GM21360 (cell line): ENCODE measurements at regions not wholly inside any gene's neighbourhood (a gene's known extent, or its start where the extent isn't known, plus 50 kb on each side); places are given as distances from the start of the nearest gene placed in this dataset.
"Not testable (repeated sequence)": the region's sequence is repeated elsewhere in the genome, so short reads cannot be mapped to it uniquely, and the experiment has no call there.

Source experiments
- ATAC-seq: cut with Tn5 transposase; IDR thresholded peaks from one replicate; pipeline ENCODE4 v1.9.1; 2021; ENCODE audit warnings: mild to moderate bottlenecking, moderate library complexity; ENCODE audit not compliant: unreplicated experiment

DNA sequence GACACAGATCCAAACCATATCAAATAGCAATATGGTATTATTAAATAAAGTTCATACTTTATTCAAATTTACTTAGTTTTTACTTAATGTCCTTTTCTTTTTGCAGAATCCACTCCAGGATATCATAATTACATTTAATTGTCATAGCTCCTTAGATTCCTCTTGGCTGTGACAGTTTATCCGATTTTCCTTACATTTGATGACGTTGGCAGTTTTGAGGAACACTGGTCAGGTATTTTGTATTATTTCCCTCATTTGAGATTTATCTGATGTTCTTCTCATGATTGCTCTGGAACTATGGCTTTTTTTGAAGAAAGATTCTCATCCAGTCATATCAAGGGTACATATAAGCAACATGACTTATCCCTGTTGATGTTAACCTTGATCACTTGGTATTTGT lies 198.3 kb upstream of the STAC start:
- ATAC-seq: no peak

DNA sequence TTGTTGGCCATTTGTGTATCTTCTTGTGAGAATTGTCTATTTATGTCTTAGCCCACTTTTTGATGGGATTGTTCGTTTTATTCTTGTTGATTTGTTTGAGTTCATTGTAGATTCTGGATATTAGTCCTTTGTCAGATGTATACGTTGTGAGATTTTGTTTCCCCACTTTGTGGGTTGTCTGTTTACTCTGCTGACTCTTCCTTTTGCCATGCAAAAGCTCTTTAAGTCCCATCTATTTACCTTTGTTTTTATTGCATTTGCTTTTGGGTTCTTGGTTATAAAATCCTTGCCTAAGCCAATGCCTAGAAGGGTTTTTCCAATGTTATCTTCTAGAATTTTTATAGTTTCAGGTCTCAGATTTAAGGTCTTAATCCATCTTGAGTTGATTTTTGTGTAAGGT lies 193.1 kb upstream of the STAC start:
- not testable (repeated sequence) for ATAC-seq

DNA sequence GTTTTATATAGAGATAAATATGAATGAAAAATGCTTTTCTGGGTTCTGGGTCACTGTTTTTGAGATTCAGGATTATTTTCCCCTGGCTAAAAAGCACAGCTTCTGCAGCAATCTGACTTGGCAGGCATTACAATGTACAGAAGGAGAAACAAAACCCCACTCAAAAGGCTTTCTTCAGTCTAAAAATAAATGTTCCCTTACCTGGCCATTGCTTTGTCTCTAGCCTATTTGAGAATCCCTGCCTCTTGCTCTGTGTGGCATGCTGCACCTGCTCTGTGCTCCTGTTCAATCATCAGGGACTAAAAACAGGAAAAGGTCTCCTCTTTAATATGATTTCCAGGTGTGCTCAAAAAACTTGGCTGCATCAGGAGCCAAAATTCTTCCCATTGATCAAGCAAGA lies 187.4 kb upstream of the STAC start:
- no peak for ATAC-seq

DNA sequence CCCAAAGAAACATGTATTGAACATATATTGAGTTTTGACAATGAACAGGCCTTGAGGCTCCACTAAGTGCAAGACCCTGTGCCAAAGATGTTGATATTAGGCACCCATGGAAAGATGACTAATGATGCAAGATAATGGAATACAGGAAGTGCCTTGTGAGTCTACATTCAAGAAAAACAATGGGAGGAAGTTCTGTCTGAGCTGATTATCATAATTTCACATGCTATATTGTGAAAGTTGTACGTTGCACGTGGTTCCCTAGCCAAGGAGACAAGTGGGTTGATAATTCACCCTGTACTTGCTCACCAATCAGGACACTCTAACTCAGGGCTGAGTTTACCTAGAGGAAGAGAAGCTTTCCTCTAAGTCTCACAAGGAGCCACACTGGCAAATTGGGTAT lies 186.9 kb upstream of the STAC start:
- ATAC-seq: no peak

DNA sequence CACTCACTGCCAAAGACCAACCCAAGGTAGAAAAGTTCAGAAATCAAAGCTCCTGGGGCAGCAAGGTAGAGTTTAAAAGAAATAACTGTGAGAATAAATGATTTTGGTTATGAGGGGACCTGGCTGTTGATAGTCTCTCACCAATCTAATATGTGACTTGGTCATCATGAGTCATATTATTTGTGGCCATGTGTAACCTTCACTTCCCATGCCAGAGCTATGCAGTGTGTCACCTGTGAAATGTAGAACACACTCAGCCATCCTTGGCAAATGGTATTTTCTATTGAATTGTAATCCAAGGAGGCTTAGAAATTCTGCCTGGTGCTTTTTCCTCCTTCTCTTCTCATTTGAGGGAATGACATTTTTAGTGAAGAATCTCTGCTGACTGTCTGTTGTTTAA lies 184.2 kb upstream of the STAC start:
- ATAC-seq: no peak

DNA sequence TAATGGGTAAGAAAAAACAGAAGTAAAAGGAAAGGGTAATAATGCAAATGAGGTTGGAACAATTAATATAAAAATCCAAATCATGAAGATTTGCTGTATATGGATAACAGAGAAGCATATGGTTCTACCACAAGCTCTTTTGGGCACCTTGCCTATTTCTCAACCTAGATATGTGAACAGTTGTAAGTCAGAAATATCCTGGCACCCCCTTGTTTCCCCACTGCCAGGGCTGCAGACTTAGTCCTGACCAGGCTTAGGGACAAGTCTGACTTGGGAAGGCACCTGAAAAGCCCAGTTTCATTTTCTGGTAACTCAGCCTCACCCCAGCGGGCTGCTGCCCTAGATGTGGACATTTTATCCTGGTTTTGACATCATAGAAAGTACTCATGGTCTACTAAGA lies 183.2 kb upstream of the STAC start:
- no peak for ATAC-seq

DNA sequence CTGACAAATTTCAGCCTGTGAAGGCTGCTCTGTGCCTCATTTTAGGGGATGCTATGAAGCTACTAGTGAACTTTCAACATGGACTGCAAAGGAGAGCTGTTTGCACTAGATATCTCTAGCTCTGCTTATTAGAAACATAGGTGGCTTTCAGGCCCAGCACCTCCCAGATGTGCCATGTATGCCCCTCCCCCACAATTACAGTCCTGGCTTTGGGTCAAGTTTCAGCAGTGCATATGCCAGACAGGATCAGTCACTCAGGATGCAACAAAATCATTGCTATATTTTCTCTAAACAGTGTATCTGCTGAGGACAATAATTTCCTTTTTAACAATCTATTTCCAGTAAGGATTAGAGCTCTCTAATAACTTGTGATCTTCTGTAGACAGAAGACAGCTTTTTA lies 178.8 kb upstream of the STAC start:
- ATAC-seq: no peak

DNA sequence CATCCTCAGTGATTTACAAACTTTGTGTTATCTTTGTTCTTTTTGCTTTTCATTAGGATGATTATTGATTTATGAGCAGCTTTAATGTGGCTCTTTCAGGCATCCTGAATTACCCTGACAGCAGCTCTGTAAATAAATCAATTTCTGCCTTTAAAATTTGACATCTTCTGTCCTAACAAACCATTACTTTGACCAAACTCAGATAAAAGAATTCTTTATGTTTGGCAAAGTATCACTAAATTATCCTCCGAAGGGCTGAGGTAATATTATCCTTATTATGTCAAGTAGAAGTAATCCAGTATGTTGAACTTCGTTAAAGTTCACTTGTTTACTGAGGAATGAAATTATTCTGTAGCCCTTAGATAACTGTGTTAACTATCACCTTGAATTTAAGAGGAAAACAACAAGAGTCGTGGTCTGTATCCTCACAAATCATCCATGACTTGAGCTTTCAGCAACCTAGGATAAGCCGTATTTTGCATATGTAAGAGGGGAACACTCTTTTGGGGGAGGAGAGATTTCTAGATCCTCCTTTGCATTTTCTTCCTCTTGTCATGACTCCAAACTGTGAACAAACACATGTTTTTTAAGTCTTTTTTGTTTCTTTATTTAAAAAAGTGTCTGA lies 173.2 kb upstream of the STAC start:
- no peak for ATAC-seq

DNA sequence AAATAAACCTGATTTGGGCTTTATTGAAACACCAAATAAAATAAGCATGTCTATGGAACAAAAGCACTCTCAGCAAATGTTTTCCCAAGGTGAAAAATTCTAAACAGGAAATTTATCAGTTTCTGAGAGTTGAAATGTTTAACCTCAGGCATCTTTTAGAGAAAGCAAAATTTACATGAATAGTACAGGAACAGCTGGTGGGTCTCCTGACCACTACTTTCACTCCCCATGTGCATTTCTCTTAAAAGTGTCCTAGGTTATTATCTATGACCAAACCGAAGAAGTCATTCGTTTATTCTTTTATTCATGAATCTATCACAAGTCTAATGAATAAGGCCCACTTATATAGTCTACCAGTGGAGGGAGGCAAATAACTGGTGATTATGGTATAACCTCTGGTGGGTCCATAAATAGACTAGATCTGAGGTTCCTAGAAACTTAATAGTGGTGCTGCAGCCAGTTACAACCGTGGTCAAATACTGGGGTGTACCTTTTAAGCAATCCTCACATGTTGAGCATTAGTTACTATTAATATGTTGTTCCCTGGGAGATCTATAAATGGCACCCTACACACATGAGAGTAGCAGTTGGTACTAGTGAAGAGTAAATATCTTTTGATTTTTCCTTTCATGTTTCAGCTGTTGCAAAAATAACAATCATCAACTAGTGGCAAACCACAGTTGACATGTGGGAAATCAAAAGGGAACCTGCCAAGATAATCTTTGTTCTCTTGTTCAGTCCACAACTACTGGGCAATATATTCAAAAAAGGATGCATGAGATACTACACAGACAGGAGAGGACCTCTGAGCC lies 169.3 kb upstream of the STAC start:
- no peak for ATAC-seq

DNA sequence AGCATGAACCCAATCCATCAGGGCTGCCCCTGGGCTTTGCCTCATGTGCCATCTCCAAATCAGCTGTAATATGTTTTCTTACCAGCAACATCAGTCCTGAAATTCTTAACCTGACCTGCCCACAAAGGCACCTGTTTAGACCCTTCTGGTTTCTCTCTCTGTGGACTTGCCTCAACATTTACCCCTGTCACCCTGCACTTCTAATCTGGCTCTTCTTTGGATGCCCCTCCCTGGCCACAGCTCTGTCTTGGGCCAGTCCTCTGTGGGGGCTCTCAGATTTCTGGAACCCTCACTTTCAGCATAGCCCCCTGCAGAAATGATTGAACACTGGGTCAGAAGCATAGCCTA lies 168.7 kb upstream of the STAC start:
- ATAC-seq: no peak

DNA sequence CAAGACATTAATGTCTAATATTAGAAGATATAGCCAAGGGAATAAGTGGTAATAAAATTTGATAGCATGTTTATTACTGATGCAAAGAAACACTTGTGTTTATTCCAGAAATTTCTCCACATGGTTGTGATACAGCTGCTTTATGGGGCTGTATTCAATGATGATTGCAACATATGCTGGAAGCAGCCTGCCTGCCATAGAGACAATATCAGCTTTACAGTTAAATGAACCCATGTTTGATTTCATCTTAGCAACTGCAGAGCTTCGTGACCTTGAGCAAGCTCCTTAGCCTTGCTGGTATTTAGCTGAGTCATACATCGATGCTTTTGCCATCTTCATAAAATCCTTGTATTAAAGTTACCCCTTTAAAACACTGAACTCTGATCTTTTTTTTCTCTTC lies 168.1 kb upstream of the STAC start:
- ATAC-seq: no peak

DNA sequence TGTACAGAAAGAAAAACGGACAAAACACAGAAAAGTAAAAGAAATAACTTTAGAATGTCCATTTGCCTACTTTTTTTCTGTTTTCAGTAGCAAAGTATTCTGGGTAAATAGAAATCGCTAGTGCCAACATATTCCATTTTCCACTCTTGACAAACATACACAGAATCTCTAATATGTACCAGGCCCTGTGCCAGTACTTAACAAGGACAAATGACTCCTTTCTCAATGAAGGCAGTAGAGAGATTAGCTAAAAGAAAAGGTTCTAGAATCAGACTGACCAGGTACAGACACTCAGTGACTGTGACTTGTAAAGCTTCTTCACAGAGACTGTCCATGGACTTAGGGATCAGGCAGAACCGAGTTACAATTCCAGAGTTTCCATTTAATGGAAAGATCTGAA lies 165.8 kb upstream of the STAC start:
- no peak for ATAC-seq

DNA sequence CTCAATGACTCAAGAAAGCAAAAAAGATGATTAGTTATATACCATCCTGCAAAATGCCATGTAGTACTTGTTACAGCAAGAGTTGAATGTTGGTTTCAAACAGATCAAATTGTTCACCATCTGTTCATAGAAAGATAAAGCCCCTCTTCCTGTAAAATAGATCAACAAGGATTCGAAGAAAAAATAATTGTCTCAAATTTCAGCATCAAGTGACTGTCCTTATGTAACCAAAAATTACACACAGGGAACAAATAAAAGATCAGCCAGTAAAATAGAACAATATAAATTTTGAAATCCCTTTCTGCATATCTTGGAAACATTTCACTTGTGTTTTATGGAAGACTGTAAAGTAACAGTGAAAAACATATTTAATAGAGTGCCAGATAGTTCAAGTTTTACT lies 165.1 kb upstream of the STAC start:
- no peak for ATAC-seq

DNA sequence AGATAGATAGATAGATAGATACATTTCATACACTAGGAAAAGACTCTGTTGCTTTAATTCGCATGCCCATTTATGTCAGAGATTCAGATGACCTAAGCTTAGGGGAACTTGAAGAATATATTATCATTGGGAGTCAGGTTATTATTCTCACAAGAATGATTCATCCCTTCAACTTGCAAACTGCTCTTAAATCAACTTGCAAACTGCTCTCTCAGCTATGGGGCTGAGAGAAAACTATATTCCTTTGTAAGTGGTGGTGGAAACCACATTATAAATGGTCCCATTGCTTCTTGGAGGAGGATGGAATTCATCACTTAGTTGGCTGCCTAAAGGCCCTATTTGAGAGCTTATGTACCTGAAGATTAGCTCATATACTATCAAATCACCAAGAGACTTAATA lies 160.9 kb upstream of the STAC start:
- no peak for ATAC-seq

DNA sequence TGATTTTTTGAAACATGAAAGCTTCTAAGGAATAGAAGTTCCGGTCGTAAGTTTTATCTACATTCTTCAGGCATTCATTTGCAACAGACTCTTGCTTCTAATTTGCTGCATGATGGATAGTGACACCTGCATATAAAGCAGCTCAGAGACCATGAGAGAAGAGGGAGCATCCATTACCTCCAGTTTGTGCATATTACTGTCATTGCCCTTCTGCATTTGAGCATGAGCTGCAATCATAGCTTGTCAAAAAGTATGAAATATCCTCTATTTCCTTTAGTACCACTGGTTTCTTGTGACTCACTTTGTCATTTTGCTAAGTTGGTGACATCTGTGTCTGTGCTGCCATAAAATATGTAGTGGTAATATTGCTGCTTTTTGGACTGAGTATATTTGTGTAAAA lies 160.1 kb upstream of the STAC start:
- ATAC-seq: no peak

DNA sequence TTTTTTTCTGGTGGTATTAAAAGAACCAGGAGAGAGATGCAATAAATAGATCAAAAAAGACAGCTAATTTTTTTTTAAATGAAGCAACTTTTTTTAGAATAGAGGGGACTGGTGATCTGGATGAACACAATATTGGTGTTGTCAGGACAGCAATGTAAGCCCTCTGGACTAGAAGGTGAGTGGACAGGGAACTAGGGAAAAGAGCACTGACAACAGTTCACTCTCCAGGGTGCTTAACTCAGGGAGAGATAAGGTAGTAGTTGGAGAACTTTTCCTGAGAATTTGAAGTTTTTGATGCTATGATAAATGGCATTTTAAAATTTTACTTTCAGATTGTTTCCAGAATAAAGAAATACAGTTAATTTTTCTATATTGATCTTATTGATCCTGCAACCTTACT lies 158.3 kb upstream of the STAC start:
- ATAC-seq: no peak

DNA sequence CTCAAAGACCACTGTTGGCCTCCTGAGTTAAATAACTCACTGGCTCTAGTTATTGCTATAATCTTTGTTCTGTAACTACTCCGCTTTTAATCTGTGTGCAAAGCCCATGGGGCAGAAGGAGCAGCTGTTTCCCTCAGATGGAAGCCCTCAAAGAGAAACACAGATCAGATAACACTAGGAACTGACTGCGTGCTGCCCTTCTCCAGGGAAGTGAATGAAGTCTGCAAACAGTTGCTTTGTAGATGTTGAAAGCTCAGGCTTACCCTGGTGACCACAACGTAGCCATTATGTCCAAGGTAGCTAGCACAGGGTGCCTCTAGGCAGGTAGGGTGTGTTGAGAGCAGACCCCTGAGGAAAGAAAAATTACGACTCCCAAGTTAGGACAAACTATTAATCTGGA lies 152.3 kb upstream of the STAC start:
- no peak for ATAC-seq

DNA sequence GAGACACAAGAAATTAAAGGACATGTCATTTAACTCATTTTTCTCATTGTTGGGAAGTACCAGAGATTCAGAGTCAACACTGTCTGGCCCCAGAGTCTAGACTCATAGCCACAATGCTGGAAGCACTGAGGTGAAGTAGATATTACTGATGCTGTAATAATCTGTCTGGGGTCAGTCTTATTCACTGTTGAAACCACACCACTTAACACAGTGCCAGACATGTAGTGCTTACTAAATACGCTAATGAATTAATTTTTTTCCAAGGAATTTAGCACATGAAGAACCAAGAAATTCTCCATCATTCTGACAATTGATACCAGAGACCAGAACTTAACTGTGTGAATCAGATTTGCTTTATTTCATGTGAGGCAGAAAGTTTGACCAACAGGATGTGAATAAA lies 150.8 kb upstream of the STAC start:
- no peak for ATAC-seq

DNA sequence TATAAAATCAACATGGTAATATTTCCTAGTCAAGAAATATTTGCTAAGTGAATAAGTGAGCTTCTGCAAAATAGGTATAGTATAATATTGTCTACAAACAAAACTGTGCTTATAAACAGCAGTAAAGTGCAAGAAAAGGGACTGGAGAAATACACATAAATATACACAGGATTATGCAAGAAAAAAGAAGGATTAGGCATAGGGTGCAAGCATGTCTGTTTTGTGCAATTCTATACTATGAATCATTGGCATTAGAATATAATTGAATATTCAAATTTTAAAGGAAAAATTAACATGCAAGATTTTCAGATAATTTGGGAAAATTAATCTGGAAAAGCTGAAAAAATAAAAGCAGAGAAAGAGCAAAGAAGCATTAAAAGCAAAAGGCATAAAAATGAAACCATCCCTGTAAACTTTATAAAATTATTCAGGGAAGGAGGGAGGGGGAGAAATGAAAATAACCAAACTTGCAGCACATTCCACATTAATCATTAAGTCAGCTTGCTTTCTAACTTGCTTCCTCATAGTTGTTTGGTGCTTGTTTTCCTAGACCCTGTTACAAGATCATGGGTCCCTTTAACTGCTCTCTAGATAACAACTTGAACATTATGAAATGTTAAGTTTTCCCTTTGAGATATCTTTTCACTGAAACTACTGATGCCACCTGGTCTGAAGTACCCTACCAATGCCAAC lies 147.4 kb upstream of the STAC start:
- no peak for ATAC-seq

DNA sequence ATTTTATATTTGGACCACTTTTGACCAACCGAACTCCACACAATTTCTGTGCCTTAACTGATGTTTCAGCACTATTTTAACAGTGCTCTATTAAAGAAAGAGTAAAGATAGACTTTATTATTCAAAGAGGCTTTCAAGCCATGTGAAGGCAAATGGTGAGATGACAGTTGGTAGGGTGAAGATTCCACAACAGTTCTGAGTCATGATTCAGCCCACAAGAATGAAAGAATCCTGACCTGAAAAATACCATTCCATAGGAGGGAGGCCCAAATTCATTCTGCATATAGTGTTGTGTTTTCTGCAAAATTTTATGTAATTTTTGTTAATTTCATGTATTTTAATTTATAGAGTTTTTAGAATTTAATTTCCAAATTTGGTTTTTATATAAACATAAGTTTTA lies 135.6 kb upstream of the STAC start:
- ATAC-seq: no peak

DNA sequence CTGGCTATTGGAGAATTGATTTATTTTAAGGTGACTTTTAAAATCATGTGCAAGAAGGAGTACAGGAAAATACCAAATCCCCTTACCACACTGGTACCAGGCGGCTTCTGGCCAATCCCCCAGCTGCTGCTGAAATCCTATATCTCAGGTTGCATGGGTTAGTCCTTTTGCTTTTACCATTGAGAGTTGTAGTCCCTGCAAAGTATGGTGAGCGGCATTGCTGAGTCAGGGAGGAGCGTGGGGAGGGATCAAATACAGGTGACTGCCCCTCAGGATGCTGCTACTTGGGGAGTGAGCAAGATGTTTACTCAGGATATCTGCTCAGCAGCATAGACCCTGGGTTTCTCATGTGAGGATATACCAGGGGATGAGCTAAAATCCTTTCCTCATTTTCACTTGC lies 131.9 kb upstream of the STAC start:
- ATAC-seq: no peak

DNA sequence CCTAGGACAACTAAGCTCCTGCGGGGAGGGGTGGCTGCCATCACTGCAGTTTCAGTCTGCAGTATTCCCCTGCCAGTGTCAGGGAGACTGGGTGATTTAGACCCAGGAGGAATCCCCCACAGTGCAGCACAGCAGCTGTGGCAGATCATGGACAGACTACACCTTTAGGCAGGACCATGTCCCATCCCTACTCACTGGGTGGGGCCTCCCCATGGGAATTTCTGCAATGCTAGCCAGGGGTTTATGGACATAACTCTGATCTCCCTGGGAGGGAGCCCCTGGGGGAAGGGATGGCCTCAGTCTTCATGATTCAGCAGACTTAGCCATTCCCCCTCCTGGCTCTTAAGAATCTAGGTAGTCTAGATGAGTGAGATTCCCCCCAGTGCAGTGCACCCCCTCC lies 130.1 kb upstream of the STAC start:
- ATAC-seq: no peak
